ENCODE measurements at regions not wholly inside any gene's neighbourhood (a gene's known extent, or its start where the extent isn't known, plus 50 kb on each side); places are given as distances from the start of the nearest gene placed in this dataset.

- TF ChIP-seq, protein P1, sequence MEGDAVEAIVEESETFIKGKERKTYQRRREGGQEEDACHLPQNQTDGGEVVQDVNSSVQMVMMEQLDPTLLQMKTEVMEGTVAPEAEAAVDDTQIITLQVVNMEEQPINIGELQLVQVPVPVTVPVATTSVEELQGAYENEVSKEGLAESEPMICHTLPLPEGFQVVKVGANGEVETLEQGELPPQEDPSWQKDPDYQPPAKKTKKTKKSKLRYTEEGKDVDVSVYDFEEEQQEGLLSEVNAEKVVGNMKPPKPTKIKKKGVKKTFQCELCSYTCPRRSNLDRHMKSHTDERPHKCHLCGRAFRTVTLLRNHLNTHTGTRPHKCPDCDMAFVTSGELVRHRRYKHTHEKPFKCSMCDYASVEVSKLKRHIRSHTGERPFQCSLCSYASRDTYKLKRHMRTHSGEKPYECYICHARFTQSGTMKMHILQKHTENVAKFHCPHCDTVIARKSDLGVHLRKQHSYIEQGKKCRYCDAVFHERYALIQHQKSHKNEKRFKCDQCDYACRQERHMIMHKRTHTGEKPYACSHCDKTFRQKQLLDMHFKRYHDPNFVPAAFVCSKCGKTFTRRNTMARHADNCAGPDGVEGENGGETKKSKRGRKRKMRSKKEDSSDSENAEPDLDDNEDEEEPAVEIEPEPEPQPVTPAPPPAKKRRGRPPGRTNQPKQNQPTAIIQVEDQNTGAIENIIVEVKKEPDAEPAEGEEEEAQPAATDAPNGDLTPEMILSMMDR (IDR thresholded peaks at IDR 0.05): no peak
- TF ChIP-seq POLR2A (IDR thresholded peaks at IDR 0.05): no peak
- TF ChIP-seq POLR2AphosphoS5 (IDR thresholded peaks at IDR 0.05): no peak
Measured at GRCh38 chr2:198448789-198449188, 644.4 kb downstream of the PLCL1 start.

All from suprapubic skin (tissue), 4 donors.